Neuronal stem cell (in vitro differentiated cells): ENCODE measurements at regions not wholly inside any gene's neighbourhood (a gene's known extent, or its start where the extent isn't known, plus 50 kb on each side); places are given as distances from the start of the nearest gene placed in this dataset.
A peak's percentile ranks its signal among the peaks of the same experiment; 100 is the strongest.

Experiments
- DNase-seq: peaks from one replicate; pipeline ENCODE4 v3.0.0-alpha.2; 2013; ENCODE audit warnings: low spot score
- H2AFZ ChIP-seq: one replicate; pipeline ENCODE4 v1.6.1; 2013; ENCODE audit warnings: mild to moderate bottlenecking, low read length, inconsistent platforms
- H2AK5ac ChIP-seq: 2 replicates; pipeline ENCODE4 v1.6.1; 2013; ENCODE audit warnings: low read depth, mild to moderate bottlenecking, inconsistent platforms, low read length, moderate library complexity, mixed read lengths
- H2BK120ac ChIP-seq: 2 replicates; pipeline ENCODE4 v1.6.1; 2013; ENCODE audit warnings: low read depth, mild to moderate bottlenecking, inconsistent platforms, low read length, moderate library complexity, mixed read lengths
- H2BK12ac ChIP-seq: one replicate; pipeline ENCODE4 v1.6.1; 2013; ENCODE audit warnings: low read length, inconsistent platforms
- H2BK15ac ChIP-seq: 2 replicates; pipeline ENCODE4 v1.6.1; 2013; ENCODE audit warnings: mild to moderate bottlenecking, low read length, inconsistent platforms, mixed read lengths
- H2BK5ac ChIP-seq: one replicate; pipeline ENCODE4 v1.6.1; 2013; ENCODE audit warnings: inconsistent platforms, mild to moderate bottlenecking, low read length, moderate library complexity
- H3K14ac ChIP-seq: one replicate; pipeline ENCODE4 v1.6.1; 2013; ENCODE audit warnings: low read length, inconsistent platforms
- H3K18ac ChIP-seq: 2 replicates; pipeline ENCODE4 v1.6.1; 2013; ENCODE audit warnings: low read length, inconsistent platforms
- H3K23ac ChIP-seq: 2 replicates; pipeline ENCODE4 v1.6.1; 2013; ENCODE audit warnings: low read depth, mild to moderate bottlenecking, mixed read lengths, low read length, inconsistent platforms; ENCODE audit not compliant: poor library complexity
- H3K27ac ChIP-seq: replicated peaks from 3 replicates; pipeline ENCODE4 v1.5.1; 2013; ENCODE audit warnings: low read length, inconsistent platforms
- H3K27me3 ChIP-seq, 3 experiments: 2 replicates each; pipeline ENCODE4 v1.6.1; 2013; ENCODE audit warnings: low read length in 3 of 3, mild to moderate bottlenecking in 2 of 3, inconsistent platforms in 1 of 3, low read depth in 1 of 3, mixed read lengths in 1 of 3, moderate library complexity in 1 of 3; ENCODE audit not compliant: control insufficient read depth in 3 of 3, insufficient read depth in 3 of 3
- H3K36me3 ChIP-seq, 2 donors: replicated peaks in 1 of 2; 2 replicates each; pipeline ENCODE4 v1.6.1; 2013; ENCODE audit warnings: low read length in 2 of 2; ENCODE audit not compliant: control insufficient read depth in 2 of 2, insufficient read depth in 2 of 2
- H3K4ac ChIP-seq: 2 replicates; pipeline ENCODE4 v1.6.1; 2013; ENCODE audit warnings: inconsistent platforms, mild to moderate bottlenecking, low read length, moderate library complexity
- H3K4me1 ChIP-seq, 2 donors: 1 replicate in 1 of 2; 2 replicates in 1 of 2; pipeline ENCODE4 v1.6.1; 2013; ENCODE audit warnings: low read length in 2 of 2, low read depth in 1 of 2; ENCODE audit not compliant: control insufficient read depth in 2 of 2, insufficient read depth in 1 of 2
- H3K4me2 ChIP-seq: one replicate; pipeline ENCODE4 v1.6.1; 2013; ENCODE audit warnings: mild to moderate bottlenecking, low read length, inconsistent platforms; ENCODE audit not compliant: insufficient read depth, poor library complexity, severe bottlenecking
- H3K4me3 ChIP-seq, 2 donors: 2 replicates each; pipeline ENCODE4 v1.5.1; 2013; ENCODE audit warnings: low read length in 2 of 2, mild to moderate bottlenecking in 2 of 2, inconsistent platforms in 1 of 2, moderate library complexity in 1 of 2
- H3K79me1 ChIP-seq: one replicate; pipeline ENCODE4 v1.6.1; 2013; ENCODE audit warnings: low read depth, mild to moderate bottlenecking, inconsistent platforms, low read length, moderate library complexity
- H3K9ac ChIP-seq: one replicate; pipeline ENCODE4 v1.6.1; 2013; ENCODE audit warnings: mild to moderate bottlenecking, low read depth, low read length, inconsistent platforms; ENCODE audit not compliant: poor library complexity
- H3K9me3 ChIP-seq, 2 donors: replicated peaks in 1 of 2; 2 replicates each; pipeline versions ENCODE3 to v1.6.1; 2013; ENCODE audit warnings: low read length in 2 of 2, mild to moderate bottlenecking in 2 of 2, inconsistent platforms in 1 of 2, low read depth in 1 of 2, mixed read lengths in 1 of 2, moderate library complexity in 1 of 2; ENCODE audit not compliant: control insufficient read depth in 2 of 2, insufficient read depth in 1 of 2
- H4K8ac ChIP-seq: one replicate; pipeline ENCODE4 v1.6.1; 2013; ENCODE audit warnings: low read depth, mild to moderate bottlenecking, inconsistent platforms, low read length, moderate library complexity
- H4K91ac ChIP-seq: one replicate; pipeline ENCODE4 v1.6.1; 2013; ENCODE audit warnings: low read length, low read depth, mild to moderate bottlenecking, inconsistent platforms; ENCODE audit not compliant: poor library complexity
- WGBS, 2 donors: extraction: QIAGEN DNeasy Blood & Tissue Kit; methylation state at CpG; one replicate each; pipeline ENCODE4 v1.1.7; 2013; ENCODE audit warnings: missing lambda C conversion rate in 2 of 2, mixed read lengths in 1 of 2; ENCODE audit not compliant: insufficient read length in 2 of 2, insufficient replicate concordance in 1 of 2; ENCODE audit errors: extremely low coverage in 2 of 2; 5-methylcytosine and 5-hydroxymethylcytosine counted together

GRCh38 chr1:67889953-67890567, 56.8 kb upstream of the GNG12 start:
- Histone ChIP-seq H3K9ac (no peak overlapping the region), H2BK12ac (no peak overlapping the region), H2BK5ac (no peak overlapping the region), H2AFZ (no peak overlapping the region), H3K23ac (no peak overlapping the region), H3K27ac (no peak overlapping the region), H3K9me3 (no peaks in the 10 kb centered on the region), H4K91ac (no peak overlapping the region), H3K27me3 (no peaks in the 10 kb centered on the region), H3K36me3 (no peaks in the 10 kb centered on the region), H3K4me3 (no peak overlapping the region), H4K8ac (no peak overlapping the region), H3K4ac (no peak overlapping the region), H3K14ac (no peak overlapping the region), H3K4me1 (peaks cover 6 to 23% of the 10 kb centered on the region in 2 donors), H3K4me2 (no peak overlapping the region), H2AK5ac (no peak overlapping the region), H2BK120ac (no peak overlapping the region), H3K79me1 (no peaks in the 10 kb centered on the region), H3K18ac (no peak overlapping the region), H2BK15ac (no peak overlapping the region)
- no peak for DNase-seq

GRCh38 chr1:67889466-67889865, 56.2 kb upstream of the GNG12 start:
- H3K9me3 ChIP-seq = no peaks in the 10 kb centered on the region
- H3K36me3 ChIP-seq = no peaks in the 10 kb centered on the region
- no CpG with 5 or more reads among the region's 1 CpG for WGBS, 2 donors

GRCh38 chr1:67888216-67889106, 55.2 kb upstream of the GNG12 start:
- Histone ChIP-seq H3K9me3 (no peaks in the 10 kb centered on the region), H3K4ac (no peak overlapping the region), H3K18ac (no peak overlapping the region), H3K14ac (no peak overlapping the region), H2BK15ac (no peak overlapping the region), H2AFZ (peak overlapping the region; percentile 87), H3K23ac (no peak overlapping the region), H2BK120ac (no peak overlapping the region), H3K4me3 (no peak overlapping the region), H3K27me3 (no peaks in the 10 kb centered on the region), H2AK5ac (no peak overlapping the region), H2BK5ac (no peak overlapping the region), H3K4me1 (peaks cover 6 to 23% of the 10 kb centered on the region in 2 donors), H3K4me2 (peak overlapping the region; percentile 28), H2BK12ac (no peak overlapping the region), H3K36me3 (no peaks in the 10 kb centered on the region), H3K27ac (peak overlapping the region; percentile 52), H3K9ac (no peak overlapping the region), H4K91ac (no peak overlapping the region), H4K8ac (no peak overlapping the region), H3K79me1 (no peaks in the 10 kb centered on the region)
- no CpG with 5 or more reads among the region's 6 CpGs for WGBS, 2 donors
- peak; percentile 31 for DNase-seq

More at GRCh38 chr1:67889466-67889865, 56.2 kb upstream of the GNG12 start:
- Histone ChIP-seq H2BK120ac (no peak overlapping the region), H4K8ac (no peak overlapping the region), H3K27me3 (no peaks in the 10 kb centered on the region), H3K14ac (no peak overlapping the region), H3K79me1 (no peaks in the 10 kb centered on the region), H2BK5ac (no peak overlapping the region), H3K4me1 (peaks cover 6 to 23% of the 10 kb centered on the region in 2 donors), H3K4me2 (no peak overlapping the region), H3K9ac (no peak overlapping the region), H3K23ac (no peak overlapping the region), H2AFZ (no peak overlapping the region), H2BK12ac (no peak overlapping the region), H2AK5ac (no peak overlapping the region), H3K4ac (no peak overlapping the region), H3K4me3 (no peak overlapping the region), H4K91ac (no peak overlapping the region), H3K18ac (no peak overlapping the region), H3K27ac (no peak overlapping the region), H2BK15ac (no peak overlapping the region)
- DNase-seq = no peak

- no CpG with 5 or more reads among the region's 2 CpGs for WGBS, 2 donors
- Histone ChIP-seq H2AFZ (no peak overlapping the region), H2BK5ac (no peak overlapping the region), H3K79me1 (no peaks in the 10 kb centered on the region), H2BK12ac (no peak overlapping the region), H2BK120ac (no peak overlapping the region), H3K36me3 (no peaks in the 10 kb centered on the region), H3K4ac (no peak overlapping the region), H3K4me3 (no peak overlapping the region), H3K27me3 (no peaks in the 10 kb centered on the region), H3K23ac (no peak overlapping the region), H3K9ac (no peak overlapping the region), H3K4me1 (peaks cover 6 to 15% of the 10 kb centered on the region in 2 donors), H3K18ac (no peak overlapping the region), H3K9me3 (no peaks in the 10 kb centered on the region), H3K4me2 (no peak overlapping the region), H4K8ac (no peak overlapping the region), H2BK15ac (no peak overlapping the region), H3K14ac (no peak overlapping the region), H4K91ac (no peak overlapping the region), H2AK5ac (no peak overlapping the region), H3K27ac (no peak overlapping the region)
- DNase-seq = no peak
These were observed 53.9 kb upstream of the GNG12 start for GRCh38 chr1:67887146-67887545.
